ENCODE measurements at regions not wholly inside any gene's neighbourhood (a gene's known extent, or its start where the extent isn't known, plus 50 kb on each side); places are given as distances from the start of the nearest gene placed in this dataset.
"Not testable (repeated sequence)": the region's sequence is repeated elsewhere in the genome, so short reads cannot be mapped to it uniquely, and the experiment has no call there.

GRCh38 chr6:121697921-121698320, 262.5 kb downstream of the GJA1 start:
- Histone ChIP-seq H3K4me3 (no peak overlapping the region), H3K4me1 (peaks cover 0 to 20% (median 0%) of the 10 kb centered on the region in 4 donors), H3K9me3 (peaks cover 0 to 3% (median 0%) of the 10 kb centered on the region in 4 donors), H3K36me3 (no peaks in the 10 kb centered on the region), H3K27me3 (no peaks in the 10 kb centered on the region), H3K27ac (no peak overlapping the region)
- WGBS, 2 donors: 42 to 44% methylated on average over 6 of the region's 6 CpGs
- no peak for DNase-seq (ENCODE audit: low spot score in 2 of 2)
- no peak for TF ChIP-seq EP300 (IDR thresholded peaks at IDR 0.05)
- TF ChIP-seq POLR2A (IDR thresholded peaks at IDR 0.05): no peak
- no peak for TF ChIP-seq CTCF (IDR thresholded peaks at IDR 0.05)

GRCh38 chr6:121698617-121699016, 263.2 kb downstream of the GJA1 start:
- Histone ChIP-seq H3K27ac (no peak overlapping the region), H3K4me3 (no peak overlapping the region), H3K9me3 (peaks cover 0 to 8% (median 0%) of the 10 kb centered on the region in 4 donors), H3K36me3 (no peaks in the 10 kb centered on the region), H3K27me3 (no peaks in the 10 kb centered on the region), H3K4me1 (peaks cover 0 to 20% (median 0%) of the 10 kb centered on the region in 4 donors)
- TF ChIP-seq EP300 (IDR thresholded peaks at IDR 0.05): no peak
- TF ChIP-seq CTCF (IDR thresholded peaks at IDR 0.05): no peak
- TF ChIP-seq POLR2A (IDR thresholded peaks at IDR 0.05): no peak
- DNase-seq (ENCODE audit: low spot score in 2 of 2): no peak

GRCh38 chr6:121703129-121703528, 267.7 kb downstream of the GJA1 start:
- H3K4me3 ChIP-seq; H3K27me3 ChIP-seq; H3K36me3 ChIP-seq; DNase-seq (ENCODE audit: low spot score in 2 of 2); H3K27ac ChIP-seq; H3K4me1 ChIP-seq: not testable (repeated sequence)
- H3K9me3 ChIP-seq: peaks cover 0 to 11% (median 0%) of the 10 kb centered on the region in 4 donors
- 90 to 96% methylated on average over 8 of the region's 8 CpGs for whole genome bisulfite sequencing, 2 donors

GRCh38 chr6:121711472-121711871, 276.0 kb downstream of the GJA1 start:
- no peaks in the 10 kb centered on the region for H3K27me3 ChIP-seq
- no peak overlapping the region for H3K4me3 ChIP-seq
- DNase-seq (ENCODE audit: low spot score in 2 of 2): no peak
- no peaks in the 10 kb centered on the region for H3K4me1 ChIP-seq
- no peak overlapping the region for H3K27ac ChIP-seq
- peak in 1 of 2 donors; percentile 27 for TF ChIP-seq EP300 (IDR thresholded peaks at IDR 0.05)
- no peak for TF ChIP-seq POLR2A (IDR thresholded peaks at IDR 0.05)
- TF ChIP-seq CTCF (IDR thresholded peaks at IDR 0.05): no peak
- 52 to 65% methylated on average over 3 of the region's 3 CpGs for WGBS, 2 donors
- H3K9me3 ChIP-seq: peaks cover 0 to 3% (median 0%) of the 10 kb centered on the region in 4 donors
- no peaks in the 10 kb centered on the region for H3K36me3 ChIP-seq

- WGBS, 2 donors: 80 to 81% methylated on average over 4 of the region's 4 CpGs
- DNase-seq (ENCODE audit: low spot score in 2 of 2): no peak
- H3K9me3 ChIP-seq: peaks cover 0 to 7% (median 0%) of the 10 kb centered on the region in 4 donors
- no peak overlapping the region for H3K27ac ChIP-seq
- no peaks in the 10 kb centered on the region for H3K4me1 ChIP-seq
- H3K27me3 ChIP-seq: no peaks in the 10 kb centered on the region
- no peaks in the 10 kb centered on the region for H3K36me3 ChIP-seq
- no peak for TF ChIP-seq CTCF (IDR thresholded peaks at IDR 0.05)
- H3K4me3 ChIP-seq: no peak overlapping the region
These were observed 282.2 kb downstream of the GJA1 start for GRCh38 chr6:121717686-121718085.

- not testable (repeated sequence) for H3K27ac ChIP-seq; DNase-seq (ENCODE audit: low spot score in 2 of 2); H3K9me3 ChIP-seq; H3K36me3 ChIP-seq; H3K27me3 ChIP-seq; H3K4me3 ChIP-seq; H3K4me1 ChIP-seq
- WGBS, 2 donors: 90 to 93% methylated on average over 1 of the region's 1 CpG
These were observed 285.4 kb downstream of the GJA1 start for GRCh38 chr6:121720867-121721266.

All from tibial nerve (tissue), 4 donors.